GM12874 (cell line): ENCODE measurements at regions not wholly inside any gene's neighbourhood (a gene's known extent, or its start where the extent isn't known, plus 50 kb on each side); places are given as distances from the start of the nearest gene placed in this dataset.

Experiments used
- CTCF ChIP-seq: IDR thresholded peaks from 2 replicates; pipeline ENCODE4 v1.5.1; 2011; ENCODE audit warnings: low read depth, mild to moderate bottlenecking, control low read depth, low read length, moderate library complexity; ENCODE audit not compliant: insufficient read depth

DNA sequence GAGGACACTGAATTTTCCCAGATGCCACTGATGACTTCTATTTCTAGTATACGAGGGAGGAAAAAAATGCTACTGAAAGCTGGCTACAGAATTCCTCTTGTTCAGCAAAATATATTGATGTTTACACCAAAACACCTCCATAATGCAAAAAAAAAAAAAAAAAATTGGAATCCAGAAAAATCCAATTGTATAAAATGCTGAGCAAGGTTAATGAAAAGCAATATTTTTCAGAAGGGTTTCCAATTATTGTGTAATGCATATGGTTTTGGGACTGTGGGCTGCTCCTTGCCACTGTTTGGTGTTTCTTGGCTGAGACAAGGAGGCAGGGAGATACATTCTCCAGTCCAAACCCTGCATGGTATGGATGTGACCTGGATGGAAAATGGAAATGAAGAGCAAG, 83.8 kb downstream of the LSM5 start:
- no peak for TF ChIP-seq CTCF

DNA sequence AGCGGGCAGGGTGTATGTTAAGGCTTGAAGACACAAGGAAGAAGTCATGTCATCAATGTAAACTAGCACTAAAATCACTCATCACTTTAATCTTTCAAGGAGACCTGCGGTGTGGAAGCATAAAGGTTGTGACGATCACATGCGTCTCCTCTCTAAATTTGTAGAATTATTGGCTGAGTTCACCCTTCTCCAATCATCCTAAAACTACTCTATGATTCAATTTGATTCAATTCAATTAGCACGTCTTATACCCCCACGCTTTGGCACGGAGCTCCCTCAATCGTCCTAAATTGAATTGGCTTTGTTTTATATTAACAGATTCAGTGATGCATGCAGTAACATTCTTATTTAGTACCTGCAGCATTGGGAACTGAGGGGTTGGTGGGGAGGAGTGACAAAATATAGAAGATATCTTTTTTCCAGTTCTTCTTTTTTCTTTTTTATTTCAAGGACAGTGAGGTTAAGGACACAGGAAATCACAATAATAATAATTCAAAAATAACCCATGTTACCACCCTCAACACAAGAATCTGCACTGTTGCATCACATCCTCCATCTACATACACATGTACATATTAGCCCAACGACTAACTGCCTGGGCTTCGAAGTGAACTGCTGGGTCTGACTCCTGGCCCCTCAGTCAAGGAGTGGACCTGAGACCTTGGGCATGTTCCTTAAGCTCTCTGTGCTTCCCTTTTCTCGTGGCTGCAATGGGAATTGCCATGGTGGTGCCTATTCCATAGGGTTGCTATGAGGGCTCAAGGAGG, 86.5 kb downstream of the LSM5 start:
- TF ChIP-seq CTCF: no peak

DNA sequence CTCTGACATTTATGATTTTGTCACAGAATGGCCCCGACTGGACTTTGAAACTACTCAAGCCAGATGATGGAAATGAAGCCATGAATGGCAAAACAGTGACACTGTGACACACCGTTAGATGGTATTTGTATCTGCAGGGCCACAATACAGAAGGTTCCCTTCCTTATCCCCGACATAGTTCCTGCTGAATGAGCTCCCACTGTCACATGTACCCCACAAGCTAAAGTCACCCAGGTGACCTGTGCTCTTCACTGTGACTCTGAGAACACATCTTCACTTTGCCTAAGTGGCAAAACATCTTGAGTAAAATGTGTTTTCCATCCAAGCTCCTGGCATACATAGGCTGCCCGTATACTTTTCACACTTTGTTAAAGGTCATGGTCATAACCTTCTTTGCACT, 89.5 kb downstream of the LSM5 start:
- no peak for TF ChIP-seq CTCF

DNA sequence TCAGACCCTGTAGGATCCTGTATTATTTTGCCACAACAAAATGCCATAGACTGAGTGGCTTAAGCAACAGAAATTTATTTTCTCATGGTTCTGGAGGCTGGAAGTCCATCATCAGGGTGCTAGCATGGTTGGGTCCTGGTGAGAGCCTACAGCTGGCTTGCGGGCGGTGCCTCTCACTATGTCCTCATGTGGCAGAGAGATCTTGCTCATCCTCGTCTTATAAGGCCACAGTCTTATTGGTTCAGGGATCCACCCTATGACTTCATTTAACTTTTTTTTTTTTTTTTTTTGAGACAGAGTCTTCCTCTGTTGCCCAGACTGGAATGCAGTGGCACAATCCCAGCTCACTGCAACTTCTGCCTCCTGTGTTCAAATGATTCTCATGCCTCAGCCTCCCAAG, 90.9 kb downstream of the LSM5 start:
- no peak for TF ChIP-seq CTCF

DNA sequence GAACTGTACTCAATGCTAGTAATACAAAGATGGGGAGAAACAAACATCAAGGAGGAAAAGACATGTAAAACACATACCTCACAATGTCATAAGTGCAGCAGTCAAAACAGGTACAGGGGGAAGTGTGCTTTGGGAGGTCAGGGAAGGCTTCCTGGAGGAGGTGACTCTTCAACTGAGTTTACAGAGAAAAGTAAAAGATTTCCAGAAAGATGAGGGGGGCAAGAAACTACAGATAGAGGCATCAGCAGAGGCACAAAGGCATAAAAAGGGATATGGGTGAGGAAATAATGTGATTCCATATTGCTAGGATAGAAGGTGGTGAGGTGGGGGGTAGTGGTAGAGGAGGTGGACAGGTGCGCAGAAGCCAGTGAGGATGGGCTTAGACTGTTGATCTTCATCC, 95.0 kb downstream of the LSM5 start:
- TF ChIP-seq CTCF: no peak

- TF ChIP-seq CTCF: no peak
Measured at GRCh38 chr7:32393861-32394260, 96.3 kb downstream of the LSM5 start.

DNA sequence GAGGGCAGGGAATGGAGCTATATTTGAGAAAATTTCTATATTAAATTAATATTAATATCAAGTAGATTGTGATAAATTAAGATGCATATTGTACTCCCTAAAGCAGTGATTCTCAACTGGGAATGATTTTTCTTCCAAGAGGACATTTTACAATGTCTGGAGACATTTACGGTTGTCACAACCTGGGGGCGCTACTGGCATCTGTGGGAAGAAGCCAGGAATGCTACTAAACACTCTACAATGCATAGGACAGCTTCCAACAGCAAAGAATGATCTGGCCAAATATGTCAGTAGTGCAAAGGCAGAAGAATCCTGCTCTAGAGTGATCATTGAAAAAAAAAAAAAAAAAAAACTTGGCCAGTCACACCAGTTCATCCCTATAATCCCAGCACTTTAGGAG, 100.0 kb downstream of the LSM5 start:
- TF ChIP-seq CTCF: no peak
